HepG2 (cell line): ENCODE measurements at regions not wholly inside any gene's neighbourhood (a gene's known extent, or its start where the extent isn't known, plus 50 kb on each side); places are given as distances from the start of the nearest gene placed in this dataset.

Source experiments
- ATAC-seq: fragments of 200-7000 bp; cut with Tn5 transposase; 3 replicates; pipeline ENCODE4 v1.9.1; 2020; ENCODE audit warnings: mild to moderate bottlenecking, moderate library complexity
- BruUV-seq: library from RNA; stranded (reverse); fragments of 400-500 nt; replicated peaks from 2 replicates; lab custom pipeline; 2021; lab: Mats Ljungman, UMichigan
- CTCF ChIA-PET: fragments of 300-600 bp; formaldehyde crosslinking; extraction: SDS; loops from one replicate; lab custom pipeline; 2021; ENCODE audit warnings: low total read pairs, inconsistent platforms, low intra/inter-chr PET ratio; lab: Yijun Ruan, JAX
- POLR2A ChIA-PET: fragments of 350-600 bp; sonication (Branson Sonifier 250); formaldehyde crosslinking; loops from one replicate; lab custom pipeline; 2020; ENCODE audit warnings: antibody characterized with exemption, inconsistent platforms; lab: Yijun Ruan, JAX
- DNase-seq: peaks from one replicate; pipeline ENCODE4 v3.0.0-alpha.2; 2015; ENCODE audit warnings: low spot score
- FAIRE-seq: peaks from 3 replicates; lab custom pipeline; 2011; peaks lifted over from hg19 to GRCh38; lab: Jason Lieb, UNC
- H2AFZ ChIP-seq: one replicate; pipeline ENCODE4 v1.6.1; 2011; ENCODE audit warnings: low read length, inconsistent platforms
- H3K27ac ChIP-seq: fragments of 300-600 bp; 3 replicates; pipeline ENCODE4 v1.8.0; 2011; ENCODE audit warnings: mixed run types, mild to moderate bottlenecking, mixed read lengths, low read length, inconsistent platforms; ENCODE audit not compliant: insufficient read depth; ENCODE audit errors: extremely low read length
- H3K27me3 ChIP-seq, 2 experiments: fragments of 200-600 bp in 1 of 2; 2 replicates in 1 of 2; 3 replicates in 1 of 2; pipeline versions ENCODE4 v1.6.0 to v1.8.0; 2011; ENCODE audit warnings: low read length in 2 of 2, mild to moderate bottlenecking in 2 of 2, moderate library complexity in 2 of 2, inconsistent platforms in 1 of 2; ENCODE audit not compliant: insufficient read depth in 2 of 2, control insufficient read depth in 1 of 2
- H3K36me3 ChIP-seq, 2 experiments: fragments of 200-600 bp in 1 of 2; replicated peaks in 1 of 2; 2 replicates in 1 of 2; 3 replicates in 1 of 2; pipeline versions ENCODE4 v1.5.1 to v1.8.0; 2011; ENCODE audit warnings: low read length in 2 of 2, inconsistent platforms in 1 of 2; ENCODE audit not compliant: insufficient read depth in 2 of 2, control insufficient read depth in 1 of 2
- H3K4me1 ChIP-seq: 2 replicates; pipeline ENCODE4 v1.5.1; 2012; ENCODE audit warnings: low read length, inconsistent platforms; ENCODE audit not compliant: insufficient read depth
- H3K4me2 ChIP-seq: 2 replicates; pipeline ENCODE4 v1.6.0; 2011; ENCODE audit warnings: low read depth, low read length, inconsistent platforms
- H3K4me3 ChIP-seq, 3 experiments: fragments of 200-600 bp in 1 of 3; sonication (generic), shearing (Covaris generic) in 1 of 3; replicated peaks in 1 of 3; 2 replicates each; pipeline ENCODE4 v1.5.1; 2011 to 2016; ENCODE audit warnings: low read length in 3 of 3, inconsistent platforms in 2 of 3, low read depth in 2 of 3, mild to moderate bottlenecking in 2 of 3, control low read depth in 1 of 3, mixed read lengths in 1 of 3; ENCODE audit not compliant: insufficient read depth in 1 of 3
- H3K79me2 ChIP-seq: one replicate; pipeline ENCODE4 v1.6.1; 2011; ENCODE audit warnings: low read length, inconsistent platforms; ENCODE audit not compliant: insufficient read depth
- H3K9ac ChIP-seq: 2 replicates; pipeline ENCODE4 v1.6.0; 2011; ENCODE audit warnings: mild to moderate bottlenecking, low read depth, low read length, inconsistent platforms; ENCODE audit not compliant: insufficient read depth
- H3K9me3 ChIP-seq: 2 replicates; pipeline ENCODE4 v1.5.1; 2012; ENCODE audit warnings: mild to moderate bottlenecking, low read length
- H4K20me1 ChIP-seq: 2 replicates; pipeline ENCODE4 v1.6.0; 2011; ENCODE audit warnings: inconsistent platforms, mild to moderate bottlenecking, low read length, moderate library complexity; ENCODE audit not compliant: insufficient read depth
- CBFB ChIP-seq: sonication (generic); formaldehyde crosslinking; IDR thresholded peaks from 2 replicates; pipeline ENCODE4 v1.4.0; 2020; ENCODE audit warnings: missing genetic modification reagents
- IRF2 ChIP-seq: IDR thresholded peaks from 2 replicates; pipeline ENCODE4 v1.6.1; 2018; ENCODE audit warnings: missing genetic modification reagents, missing compliant biosample characterization
- KLF9 ChIP-seq: IDR thresholded peaks from 2 replicates; pipeline ENCODE4 v1.6.1; 2016; ENCODE audit warnings: low read depth
- LCORL ChIP-seq, 2 experiments: fragments of 450-650 bp in 1 of 2; sonication (generic) in 1 of 2; formaldehyde crosslinking in 1 of 2; IDR thresholded peaks; 2 replicates each; pipeline versions ENCODE4 v1.5.0 to v1.6.1; 2017 to 2020; ENCODE audit warnings: antibody characterized with exemption in 1 of 2, missing genetic modification reagents in 1 of 2
- TMF1 ChIP-seq: sonication (generic); formaldehyde crosslinking; IDR thresholded peaks from 2 replicates; pipeline ENCODE4 v1.8.1; 2022; ENCODE audit warnings: low read depth, missing genetic modification reagents
- ZNF30 ChIP-seq: sonication (generic); formaldehyde crosslinking; IDR thresholded peaks from 2 replicates; pipeline ENCODE4 v1.5.0; 2020; ENCODE audit warnings: mild to moderate bottlenecking, missing genetic modification reagents
- ZNF468 ChIP-seq: sonication (generic); formaldehyde crosslinking; IDR thresholded peaks from 2 replicates; pipeline ENCODE4 v1.8.0; 2022; ENCODE audit warnings: mild to moderate bottlenecking, moderate library complexity, missing genetic modification reagents
- ZSCAN20 ChIP-seq: sonication (generic); formaldehyde crosslinking; IDR thresholded peaks from 2 replicates; pipeline ENCODE4 v1.4.0; 2020; ENCODE audit warnings: missing genetic modification reagents, mild to moderate bottlenecking, borderline replicate concordance
- WGBS: methylation state at CpG from one replicate; pipeline ENCODE4 v1.1.6; 2017; ENCODE audit warnings: low lambda C conversion rate; 5-methylcytosine and 5-hydroxymethylcytosine counted together
- in situ Hi-C: cut with HindIII; loops from 2 replicates; pipeline ENCODE4 v1.10.0; 2017; ENCODE audit warnings: low pct_unique_long_range_greater_than_20kb; ENCODE audit not compliant: extremely low pct_ligation_motif_present
- intact Hi-C: fragments of 100-400 bp; cut with micrococcal nuclease; formaldehyde crosslinking; loops from one replicate; pipeline ENCODE4 v1.10.0; 2022; ENCODE audit not compliant: unreplicated experiment
- TF ChIP-seq, protein P1 (sequence below): sonication (generic); formaldehyde crosslinking; conservative IDR thresholded peaks from 2 replicates; pipeline ENCODE4 v1.8.1; 2023; ENCODE audit warnings: missing genetic modification reagents
- TF ChIP-seq, protein P2 (sequence below): sonication (generic); formaldehyde crosslinking; IDR thresholded peaks from 2 replicates; pipeline ENCODE4 v1.4.0; 2020; ENCODE audit warnings: mild to moderate bottlenecking, missing genetic modification reagents, borderline replicate concordance
- TF ChIP-seq, protein P3 (sequence below): sonication (generic); formaldehyde crosslinking; IDR thresholded peaks from 2 replicates; pipeline ENCODE4 v1.5.1; 2020; ENCODE audit warnings: missing genetic modification reagents, mild to moderate bottlenecking, borderline replicate concordance

DNA sequence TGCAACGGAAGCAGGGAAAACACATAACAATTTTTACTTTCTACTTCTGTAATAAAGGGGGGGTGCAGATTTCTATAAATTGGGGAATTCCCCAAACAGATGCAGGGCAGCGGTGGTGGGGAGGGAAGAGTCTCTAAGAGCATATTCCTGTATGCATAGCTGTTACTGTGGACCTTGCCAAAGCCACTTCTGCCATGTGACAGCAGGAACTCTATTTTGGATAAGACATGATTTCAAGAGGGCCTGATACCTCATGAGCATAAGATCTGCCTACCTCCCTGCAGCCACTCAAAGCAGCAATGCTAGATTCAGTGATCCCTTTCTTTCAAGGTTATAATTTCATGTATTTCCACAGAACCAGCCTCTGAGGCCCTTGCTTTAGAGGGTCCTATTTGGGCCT is 86.2 kb upstream of the CNKSR3 start:
- in situ Hi-C loops (no loop called here), intact Hi-C loops (no loop called here)
- Histone ChIP-seq H4K20me1 (no peaks in the 10 kb centered on the region), H3K27ac (no peak overlapping the region), H3K4me3 (no peak overlapping the region), H3K9me3 (no peaks in the 10 kb centered on the region), H3K79me2 (no peaks in the 10 kb centered on the region), H3K4me1 (peaks cover 10% of the 10 kb centered on the region; the same call in 1 of the 2 replicates), H3K4me2 (no peak overlapping the region), H3K9ac (no peak overlapping the region), H3K36me3 (no peaks in the 10 kb centered on the region), H2AFZ (no peak overlapping the region), H3K27me3 (peaks cover 0 to 6% of the 10 kb centered on the region in 2 experiments; a peak in 1 of 5 replicates)
- FAIRE-seq, result no peak
- no TSS peak for BruUV-seq
- ChIA-PET CTCF (no interaction called here), POLR2A (no interaction called here)
- no peak for ATAC-seq
- no peak for DNase-seq
- WGBS, result 68% methylated on average over 2 of the region's 2 CpGs
- TF ChIP-seq IRF2 (CRISPR knock-in tag) (no peak), TMF1 (CRISPR knock-in tag) (no peak), ZNF30 (CRISPR knock-in tag) (no peak), KLF9 (CRISPR knock-in tag) (no peak), ZNF468 (CRISPR knock-in tag) (no peak)
- TF ChIP-seq, protein P1, sequence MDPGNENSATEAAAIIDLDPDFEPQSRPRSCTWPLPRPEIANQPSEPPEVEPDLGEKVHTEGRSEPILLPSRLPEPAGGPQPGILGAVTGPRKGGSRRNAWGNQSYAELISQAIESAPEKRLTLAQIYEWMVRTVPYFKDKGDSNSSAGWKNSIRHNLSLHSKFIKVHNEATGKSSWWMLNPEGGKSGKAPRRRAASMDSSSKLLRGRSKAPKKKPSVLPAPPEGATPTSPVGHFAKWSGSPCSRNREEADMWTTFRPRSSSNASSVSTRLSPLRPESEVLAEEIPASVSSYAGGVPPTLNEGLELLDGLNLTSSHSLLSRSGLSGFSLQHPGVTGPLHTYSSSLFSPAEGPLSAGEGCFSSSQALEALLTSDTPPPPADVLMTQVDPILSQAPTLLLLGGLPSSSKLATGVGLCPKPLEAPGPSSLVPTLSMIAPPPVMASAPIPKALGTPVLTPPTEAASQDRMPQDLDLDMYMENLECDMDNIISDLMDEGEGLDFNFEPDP (CRISPR knock-in tag), result no peak

DNA sequence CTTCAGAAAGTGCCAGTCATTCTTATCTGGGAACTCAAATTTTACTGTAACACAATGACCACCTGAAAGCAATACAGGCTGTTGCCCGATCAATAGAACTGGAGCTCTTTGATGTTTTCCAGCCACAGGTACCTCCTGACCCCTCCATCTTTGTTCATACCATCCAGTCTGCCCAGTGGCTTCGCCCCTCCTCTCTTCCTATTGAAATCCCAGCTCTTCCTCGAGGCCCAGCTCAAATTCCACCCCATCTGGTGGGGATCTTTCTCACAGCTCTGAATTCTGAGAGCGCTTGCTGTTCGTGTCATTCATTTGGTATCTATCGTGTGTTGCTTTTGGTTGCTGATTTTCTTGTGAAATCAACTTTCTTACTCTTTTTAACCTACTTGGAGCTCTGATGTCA is 87.9 kb upstream of the CNKSR3 start:
- in situ Hi-C loops (no loop called here), intact Hi-C loops (no loop called here)
- peaks cover 0 to 6% of the 10 kb centered on the region in 2 experiments; a peak in 1 of 5 replicates for H3K27me3 ChIP-seq
- H3K9ac ChIP-seq, result no peak overlapping the region
- no peak for DNase-seq
- BruUV-seq, result no TSS peak
- no peaks in the 10 kb centered on the region for H4K20me1 ChIP-seq
- H2AFZ ChIP-seq, result no peak overlapping the region
- no peaks in the 10 kb centered on the region for H3K79me2 ChIP-seq
- CTCF ChIA-PET, result no interaction called here
- H3K27ac ChIP-seq, result no peak overlapping the region
- FAIRE-seq, result no peak
- peak; percentile 68 for ATAC-seq
- 40% methylated on average over 6 of the region's 6 CpGs for WGBS
- H3K4me3 ChIP-seq, result no peak overlapping the region
- POLR2A ChIA-PET, result no interaction called here
- H3K4me2 ChIP-seq, result no peak overlapping the region
- H3K9me3 ChIP-seq, result no peaks in the 10 kb centered on the region
- H3K36me3 ChIP-seq, result no peaks in the 10 kb centered on the region
- H3K4me1 ChIP-seq, result peaks cover 6% of the 10 kb centered on the region; the same call in 1 of the 2 replicates
- TF ChIP-seq, protein P2, sequence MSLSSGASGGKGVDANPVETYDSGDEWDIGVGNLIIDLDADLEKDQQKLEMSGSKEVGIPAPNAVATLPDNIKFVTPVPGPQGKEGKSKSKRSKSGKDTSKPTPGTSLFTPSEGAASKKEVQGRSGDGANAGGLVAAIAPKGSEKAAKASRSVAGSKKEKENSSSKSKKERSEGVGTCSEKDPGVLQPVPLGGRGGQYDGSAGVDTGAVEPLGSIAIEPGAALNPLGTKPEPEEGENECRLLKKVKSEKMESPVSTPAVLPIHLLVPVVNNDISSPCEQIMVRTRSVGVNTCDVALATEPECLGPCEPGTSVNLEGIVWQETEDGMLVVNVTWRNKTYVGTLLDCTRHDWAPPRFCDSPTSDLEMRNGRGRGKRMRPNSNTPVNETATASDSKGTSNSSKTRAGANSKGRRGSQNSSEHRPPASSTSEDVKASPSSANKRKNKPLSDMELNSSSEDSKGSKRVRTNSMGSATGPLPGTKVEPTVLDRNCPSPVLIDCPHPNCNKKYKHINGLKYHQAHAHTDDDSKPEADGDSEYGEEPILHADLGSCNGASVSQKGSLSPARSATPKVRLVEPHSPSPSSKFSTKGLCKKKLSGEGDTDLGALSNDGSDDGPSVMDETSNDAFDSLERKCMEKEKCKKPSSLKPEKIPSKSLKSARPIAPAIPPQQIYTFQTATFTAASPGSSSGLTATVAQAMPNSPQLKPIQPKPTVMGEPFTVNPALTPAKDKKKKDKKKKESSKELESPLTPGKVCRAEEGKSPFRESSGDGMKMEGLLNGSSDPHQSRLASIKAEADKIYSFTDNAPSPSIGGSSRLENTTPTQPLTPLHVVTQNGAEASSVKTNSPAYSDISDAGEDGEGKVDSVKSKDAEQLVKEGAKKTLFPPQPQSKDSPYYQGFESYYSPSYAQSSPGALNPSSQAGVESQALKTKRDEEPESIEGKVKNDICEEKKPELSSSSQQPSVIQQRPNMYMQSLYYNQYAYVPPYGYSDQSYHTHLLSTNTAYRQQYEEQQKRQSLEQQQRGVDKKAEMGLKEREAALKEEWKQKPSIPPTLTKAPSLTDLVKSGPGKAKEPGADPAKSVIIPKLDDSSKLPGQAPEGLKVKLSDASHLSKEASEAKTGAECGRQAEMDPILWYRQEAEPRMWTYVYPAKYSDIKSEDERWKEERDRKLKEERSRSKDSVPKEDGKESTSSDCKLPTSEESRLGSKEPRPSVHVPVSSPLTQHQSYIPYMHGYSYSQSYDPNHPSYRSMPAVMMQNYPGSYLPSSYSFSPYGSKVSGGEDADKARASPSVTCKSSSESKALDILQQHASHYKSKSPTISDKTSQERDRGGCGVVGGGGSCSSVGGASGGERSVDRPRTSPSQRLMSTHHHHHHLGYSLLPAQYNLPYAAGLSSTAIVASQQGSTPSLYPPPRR (CRISPR knock-in tag), result no peak
- no peak for TF ChIP-seq LCORL (IDR thresholded peaks at IDR 0.05)
- no peak for TF ChIP-seq LCORL (CRISPR knock-in tag; IDR thresholded peaks at IDR 0.05)
- TF ChIP-seq CBFB (CRISPR knock-in tag), result no peak
- no peak for TF ChIP-seq ZSCAN20 (CRISPR knock-in tag)
- TF ChIP-seq, protein P3, sequence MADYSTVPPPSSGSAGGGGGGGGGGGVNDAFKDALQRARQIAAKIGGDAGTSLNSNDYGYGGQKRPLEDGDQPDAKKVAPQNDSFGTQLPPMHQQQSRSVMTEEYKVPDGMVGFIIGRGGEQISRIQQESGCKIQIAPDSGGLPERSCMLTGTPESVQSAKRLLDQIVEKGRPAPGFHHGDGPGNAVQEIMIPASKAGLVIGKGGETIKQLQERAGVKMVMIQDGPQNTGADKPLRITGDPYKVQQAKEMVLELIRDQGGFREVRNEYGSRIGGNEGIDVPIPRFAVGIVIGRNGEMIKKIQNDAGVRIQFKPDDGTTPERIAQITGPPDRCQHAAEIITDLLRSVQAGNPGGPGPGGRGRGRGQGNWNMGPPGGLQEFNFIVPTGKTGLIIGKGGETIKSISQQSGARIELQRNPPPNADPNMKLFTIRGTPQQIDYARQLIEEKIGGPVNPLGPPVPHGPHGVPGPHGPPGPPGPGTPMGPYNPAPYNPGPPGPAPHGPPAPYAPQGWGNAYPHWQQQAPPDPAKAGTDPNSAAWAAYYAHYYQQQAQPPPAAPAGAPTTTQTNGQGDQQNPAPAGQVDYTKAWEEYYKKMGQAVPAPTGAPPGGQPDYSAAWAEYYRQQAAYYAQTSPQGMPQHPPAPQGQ (CRISPR knock-in tag), result no peak
